Neural cell (in vitro differentiated cells): ENCODE measurements at regions not wholly inside any gene's neighbourhood (a gene's known extent, or its start where the extent isn't known, plus 50 kb on each side); places are given as distances from the start of the nearest gene placed in this dataset.

Experiments used
- H2AFZ ChIP-seq: fragments of 200-600, 300-800 bp; sonication (generic), shearing (Covaris generic); 2 replicates; pipeline ENCODE4 v1.6.0; 2014; ENCODE audit warnings: low read depth, mild to moderate bottlenecking, antibody characterized with exemption, low read length, moderate library complexity
- H3F3A ChIP-seq: fragments of 200-600 bp; shearing (Covaris generic); 2 replicates; pipeline ENCODE4 v1.6.1; 2016; ENCODE audit warnings: mild to moderate bottlenecking, moderate library complexity, mixed read lengths, antibody characterized with exemption, low read length; ENCODE audit not compliant: insufficient read depth, poor library complexity, severe bottlenecking
- H3K27ac ChIP-seq: fragments of 200-600, 300-800 bp; sonication (generic), shearing (Covaris generic); 2 replicates; pipeline ENCODE4 v1.5.1; 2014; ENCODE audit warnings: mild to moderate bottlenecking, low read length, moderate library complexity
- H3K27me3 ChIP-seq: fragments of 300-800, 200-600 bp; sonication (generic), shearing (Covaris generic); 2 replicates; pipeline ENCODE4 v1.6.0; 2014; ENCODE audit warnings: mild to moderate bottlenecking, low read depth, low read length, moderate library complexity; ENCODE audit not compliant: insufficient read depth
- H3K36me3 ChIP-seq: fragments of 300-800, 200-600 bp; sonication (generic), shearing (Covaris generic); 2 replicates; pipeline ENCODE4 v1.5.1; 2014; ENCODE audit warnings: mild to moderate bottlenecking, antibody characterized with exemption, low read length, moderate library complexity; ENCODE audit not compliant: insufficient read depth
- H3K4me2 ChIP-seq: fragments of 300-800, 200-600 bp; sonication (generic), shearing (Covaris generic); 2 replicates; pipeline ENCODE4 v1.6.0; 2014; ENCODE audit warnings: mild to moderate bottlenecking, low read length
- H3K4me3 ChIP-seq: fragments of 300-800, 200-600 bp; sonication (generic), shearing (Covaris generic); 2 replicates; pipeline ENCODE4 v1.5.1; 2014; ENCODE audit warnings: mild to moderate bottlenecking, low read length, moderate library complexity
- H3K79me2 ChIP-seq: fragments of 200-600 bp; shearing (Covaris generic); replicated peaks from 2 replicates; pipeline ENCODE4 v1.6.0; 2014; ENCODE audit warnings: mild to moderate bottlenecking, low read length, moderate library complexity; ENCODE audit not compliant: insufficient read depth
- H3K9ac ChIP-seq: fragments of 300-800, 200-600 bp; sonication (generic), shearing (Covaris generic); 2 replicates; pipeline ENCODE4 v1.6.1; 2016; ENCODE audit warnings: mild to moderate bottlenecking, low read length, mixed read lengths
- H3K9me2 ChIP-seq: fragments of 200-600 bp; shearing (Covaris generic); 2 replicates; pipeline ENCODE4 v1.6.1; 2016; ENCODE audit warnings: mild to moderate bottlenecking, low read length, mixed read lengths; ENCODE audit not compliant: insufficient read depth
- H3K9me3 ChIP-seq: fragments of 200-600, 300-800 bp; sonication (generic), shearing (Covaris generic); 2 replicates; pipeline ENCODE4 v1.6.1; 2016; ENCODE audit warnings: mild to moderate bottlenecking, mixed run types, low read length, moderate library complexity, mixed read lengths
- H4K20me1 ChIP-seq: fragments of 200-600 bp; shearing (Covaris generic); 2 replicates; pipeline ENCODE4 v1.6.1; 2016; ENCODE audit warnings: mild to moderate bottlenecking, mixed run types; ENCODE audit not compliant: insufficient read depth
- EP300 ChIP-seq: fragments of 450-650 bp; conservative IDR thresholded peaks from 2 replicates; pipeline ENCODE4 v1.6.1; 2014; ENCODE audit warnings: antibody characterized with exemption, mild to moderate bottlenecking, moderate library complexity; ENCODE audit not compliant: poor library complexity, severe bottlenecking
- EZH2 ChIP-seq: fragments of 200-600, 300-800 bp; shearing (Covaris generic), sonication (generic); IDR thresholded peaks from 2 replicates; pipeline ENCODE4 v1.6.1; 2014; ENCODE audit warnings: antibody characterized with exemption, low read length, borderline replicate concordance, mild to moderate bottlenecking; ENCODE audit not compliant: insufficient read depth, poor library complexity, severe bottlenecking
- MXI1 ChIP-seq: fragments of 450-650 bp; conservative IDR thresholded peaks from 2 replicates; pipeline ENCODE4 v1.6.1; 2014; ENCODE audit warnings: antibody characterized with exemption, mild to moderate bottlenecking; ENCODE audit not compliant: poor library complexity, severe bottlenecking
- POLR2AphosphoS5 ChIP-seq: IDR thresholded peaks from 2 replicates; pipeline ENCODE4 v1.6.1; 2012
- RAD21 ChIP-seq: fragments of 450-650 bp; conservative IDR thresholded peaks from 2 replicates; pipeline ENCODE4 v1.6.1; 2014; ENCODE audit warnings: antibody characterized with exemption, mild to moderate bottlenecking, moderate library complexity
- SMC3 ChIP-seq: fragments of 450-650 bp; conservative IDR thresholded peaks from 2 replicates; pipeline ENCODE4 v1.6.1; 2014; ENCODE audit warnings: antibody characterized with exemption, mild to moderate bottlenecking, moderate library complexity; ENCODE audit not compliant: poor library complexity
- TAF1 ChIP-seq: IDR thresholded peaks from 2 replicates; pipeline ENCODE4 v1.6.1; 2012; ENCODE audit warnings: low read depth
- TF ChIP-seq, protein P1 (sequence below): fragments of 450-650 bp; IDR thresholded peaks from 2 replicates; pipeline ENCODE4 v1.5.1; 2014; ENCODE audit warnings: antibody characterized with exemption, mild to moderate bottlenecking, moderate library complexity; ENCODE audit not compliant: poor library complexity, severe bottlenecking
- TF ChIP-seq, protein P2 (sequence below): IDR thresholded peaks from 2 replicates; pipeline ENCODE4 v1.6.1; 2012; ENCODE audit warnings: borderline replicate concordance

DNA sequence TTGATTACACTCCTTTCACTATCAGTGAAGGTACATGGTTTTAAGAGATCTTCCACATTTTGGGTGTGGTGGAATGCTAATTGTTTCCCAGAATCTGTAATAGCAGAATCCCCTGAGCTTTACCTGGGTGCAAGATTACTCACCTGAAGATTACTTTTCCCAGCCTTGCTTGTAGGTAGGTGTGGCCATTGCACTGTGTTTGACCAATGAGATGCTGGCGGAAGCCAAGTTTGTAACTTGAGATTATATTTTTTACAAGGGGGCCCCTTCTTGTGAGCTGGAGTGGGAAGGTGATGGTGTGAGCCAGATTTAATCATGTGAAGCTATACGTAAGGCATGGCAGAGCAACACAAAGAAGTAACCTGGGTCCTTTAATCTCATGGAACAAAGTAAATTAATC, 294.3 kb downstream of the TOX3 start:
- TF ChIP-seq MXI1: no peak
- Histone ChIP-seq H3K27ac (no peak overlapping the region), H3K4me2 (no peak overlapping the region)

DNA sequence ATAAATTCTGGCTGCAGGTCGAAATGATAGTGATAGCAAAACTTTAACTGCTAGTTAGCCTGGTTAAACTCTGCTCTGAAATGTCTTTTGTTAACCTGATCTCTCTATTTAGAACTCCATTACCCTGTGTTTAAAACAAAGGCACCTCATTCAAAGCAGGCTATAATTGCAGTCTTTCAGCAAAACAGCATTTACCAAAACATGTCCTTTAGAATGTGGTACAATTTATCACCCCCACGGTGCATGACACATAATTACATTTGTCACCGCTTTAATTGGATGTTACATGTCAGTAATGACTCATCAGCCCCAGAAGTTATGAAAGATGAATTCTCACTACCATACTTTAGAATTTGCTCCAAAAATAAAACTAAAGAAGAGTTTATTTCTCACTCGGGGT, 295.4 kb downstream of the TOX3 start:
- Histone ChIP-seq H3K4me3 (no peak overlapping the region), H3K4me2 (no peak overlapping the region), H3K79me2 (no peaks in the 10 kb centered on the region), H3K9me3 (no peaks in the 10 kb centered on the region), H3K27ac (no peak overlapping the region), H3F3A (no peaks in the 10 kb centered on the region), H3K9me2 (no peaks in the 10 kb centered on the region), H2AFZ (no peak overlapping the region), H3K9ac (no peak overlapping the region), H4K20me1 (no peaks in the 10 kb centered on the region), H3K27me3 (no peaks in the 10 kb centered on the region), H3K36me3 (no peaks in the 10 kb centered on the region)
- TF ChIP-seq POLR2AphosphoS5: no peak
- no peak for TF ChIP-seq EP300
- TF ChIP-seq, protein P1, sequence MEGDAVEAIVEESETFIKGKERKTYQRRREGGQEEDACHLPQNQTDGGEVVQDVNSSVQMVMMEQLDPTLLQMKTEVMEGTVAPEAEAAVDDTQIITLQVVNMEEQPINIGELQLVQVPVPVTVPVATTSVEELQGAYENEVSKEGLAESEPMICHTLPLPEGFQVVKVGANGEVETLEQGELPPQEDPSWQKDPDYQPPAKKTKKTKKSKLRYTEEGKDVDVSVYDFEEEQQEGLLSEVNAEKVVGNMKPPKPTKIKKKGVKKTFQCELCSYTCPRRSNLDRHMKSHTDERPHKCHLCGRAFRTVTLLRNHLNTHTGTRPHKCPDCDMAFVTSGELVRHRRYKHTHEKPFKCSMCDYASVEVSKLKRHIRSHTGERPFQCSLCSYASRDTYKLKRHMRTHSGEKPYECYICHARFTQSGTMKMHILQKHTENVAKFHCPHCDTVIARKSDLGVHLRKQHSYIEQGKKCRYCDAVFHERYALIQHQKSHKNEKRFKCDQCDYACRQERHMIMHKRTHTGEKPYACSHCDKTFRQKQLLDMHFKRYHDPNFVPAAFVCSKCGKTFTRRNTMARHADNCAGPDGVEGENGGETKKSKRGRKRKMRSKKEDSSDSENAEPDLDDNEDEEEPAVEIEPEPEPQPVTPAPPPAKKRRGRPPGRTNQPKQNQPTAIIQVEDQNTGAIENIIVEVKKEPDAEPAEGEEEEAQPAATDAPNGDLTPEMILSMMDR: no peak
- TF ChIP-seq, protein P2, sequence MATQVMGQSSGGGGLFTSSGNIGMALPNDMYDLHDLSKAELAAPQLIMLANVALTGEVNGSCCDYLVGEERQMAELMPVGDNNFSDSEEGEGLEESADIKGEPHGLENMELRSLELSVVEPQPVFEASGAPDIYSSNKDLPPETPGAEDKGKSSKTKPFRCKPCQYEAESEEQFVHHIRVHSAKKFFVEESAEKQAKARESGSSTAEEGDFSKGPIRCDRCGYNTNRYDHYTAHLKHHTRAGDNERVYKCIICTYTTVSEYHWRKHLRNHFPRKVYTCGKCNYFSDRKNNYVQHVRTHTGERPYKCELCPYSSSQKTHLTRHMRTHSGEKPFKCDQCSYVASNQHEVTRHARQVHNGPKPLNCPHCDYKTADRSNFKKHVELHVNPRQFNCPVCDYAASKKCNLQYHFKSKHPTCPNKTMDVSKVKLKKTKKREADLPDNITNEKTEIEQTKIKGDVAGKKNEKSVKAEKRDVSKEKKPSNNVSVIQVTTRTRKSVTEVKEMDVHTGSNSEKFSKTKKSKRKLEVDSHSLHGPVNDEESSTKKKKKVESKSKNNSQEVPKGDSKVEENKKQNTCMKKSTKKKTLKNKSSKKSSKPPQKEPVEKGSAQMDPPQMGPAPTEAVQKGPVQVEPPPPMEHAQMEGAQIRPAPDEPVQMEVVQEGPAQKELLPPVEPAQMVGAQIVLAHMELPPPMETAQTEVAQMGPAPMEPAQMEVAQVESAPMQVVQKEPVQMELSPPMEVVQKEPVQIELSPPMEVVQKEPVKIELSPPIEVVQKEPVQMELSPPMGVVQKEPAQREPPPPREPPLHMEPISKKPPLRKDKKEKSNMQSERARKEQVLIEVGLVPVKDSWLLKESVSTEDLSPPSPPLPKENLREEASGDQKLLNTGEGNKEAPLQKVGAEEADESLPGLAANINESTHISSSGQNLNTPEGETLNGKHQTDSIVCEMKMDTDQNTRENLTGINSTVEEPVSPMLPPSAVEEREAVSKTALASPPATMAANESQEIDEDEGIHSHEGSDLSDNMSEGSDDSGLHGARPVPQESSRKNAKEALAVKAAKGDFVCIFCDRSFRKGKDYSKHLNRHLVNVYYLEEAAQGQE: no peak
- no peak for TF ChIP-seq RAD21
- no peak for TF ChIP-seq EZH2
- TF ChIP-seq SMC3: no peak
- no peak for TF ChIP-seq TAF1
- TF ChIP-seq MXI1: no peak

More for the DNA sequence above, 294.3 kb downstream of the TOX3 start:
- H3K79me2 ChIP-seq: no peaks in the 10 kb centered on the region
- H3K9me3 ChIP-seq: no peaks in the 10 kb centered on the region
- no peaks in the 10 kb centered on the region for H3F3A ChIP-seq
- no peak overlapping the region for H3K9ac ChIP-seq
- no peak overlapping the region for H3K4me3 ChIP-seq
- H3K9me2 ChIP-seq: no peaks in the 10 kb centered on the region
- no peaks in the 10 kb centered on the region for H4K20me1 ChIP-seq
- no peaks in the 10 kb centered on the region for H3K27me3 ChIP-seq
- no peak overlapping the region for H2AFZ ChIP-seq
- H3K36me3 ChIP-seq: no peaks in the 10 kb centered on the region

DNA sequence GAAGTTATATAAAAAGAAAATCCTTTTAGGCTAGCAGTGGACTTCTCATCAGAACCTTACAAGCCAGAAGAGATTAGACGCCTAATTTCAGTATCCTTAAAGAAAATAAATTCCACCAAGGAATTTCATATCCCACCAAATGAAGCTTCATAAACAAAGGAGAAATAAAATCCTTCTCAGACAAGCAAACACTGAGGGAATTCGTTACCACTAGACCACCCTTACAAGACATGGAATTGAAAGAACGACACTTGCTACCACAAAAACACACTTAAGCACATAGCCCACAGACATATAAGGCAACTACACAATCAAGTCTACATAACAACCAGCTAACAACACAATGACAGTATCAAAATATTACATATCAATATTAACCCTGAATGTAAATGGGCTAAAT, 299.2 kb downstream of the TOX3 start:
- H3K9ac ChIP-seq: no peak overlapping the region
- no peaks in the 10 kb centered on the region for H3K79me2 ChIP-seq
- no peak overlapping the region for H3K4me3 ChIP-seq
- H3K36me3 ChIP-seq: no peaks in the 10 kb centered on the region
- no peaks in the 10 kb centered on the region for H3K9me3 ChIP-seq
- H3K9me2 ChIP-seq: no peaks in the 10 kb centered on the region
- H3K27ac ChIP-seq: no peak overlapping the region
- H3F3A ChIP-seq: no peaks in the 10 kb centered on the region
- no peak overlapping the region for H3K4me2 ChIP-seq
- no peaks in the 10 kb centered on the region for H3K27me3 ChIP-seq
- no peaks in the 10 kb centered on the region for H4K20me1 ChIP-seq
- TF ChIP-seq EP300 (no peak), EZH2 (no peak), TAF1 (no peak), POLR2AphosphoS5 (no peak), MXI1 (no peak), RAD21 (no peak), SMC3 (no peak)
- TF ChIP-seq, protein P2: no peak
- TF ChIP-seq, protein P1: no peak
- no peak overlapping the region for H2AFZ ChIP-seq
